ENCODE measurements at regions not wholly inside any gene's neighbourhood (a gene's known extent, or its start where the extent isn't known, plus 50 kb on each side); places are given as distances from the start of the nearest gene placed in this dataset.
"Not testable (repeated sequence)": the region's sequence is repeated elsewhere in the genome, so short reads cannot be mapped to it uniquely, and the experiment has no call there.

DNA sequence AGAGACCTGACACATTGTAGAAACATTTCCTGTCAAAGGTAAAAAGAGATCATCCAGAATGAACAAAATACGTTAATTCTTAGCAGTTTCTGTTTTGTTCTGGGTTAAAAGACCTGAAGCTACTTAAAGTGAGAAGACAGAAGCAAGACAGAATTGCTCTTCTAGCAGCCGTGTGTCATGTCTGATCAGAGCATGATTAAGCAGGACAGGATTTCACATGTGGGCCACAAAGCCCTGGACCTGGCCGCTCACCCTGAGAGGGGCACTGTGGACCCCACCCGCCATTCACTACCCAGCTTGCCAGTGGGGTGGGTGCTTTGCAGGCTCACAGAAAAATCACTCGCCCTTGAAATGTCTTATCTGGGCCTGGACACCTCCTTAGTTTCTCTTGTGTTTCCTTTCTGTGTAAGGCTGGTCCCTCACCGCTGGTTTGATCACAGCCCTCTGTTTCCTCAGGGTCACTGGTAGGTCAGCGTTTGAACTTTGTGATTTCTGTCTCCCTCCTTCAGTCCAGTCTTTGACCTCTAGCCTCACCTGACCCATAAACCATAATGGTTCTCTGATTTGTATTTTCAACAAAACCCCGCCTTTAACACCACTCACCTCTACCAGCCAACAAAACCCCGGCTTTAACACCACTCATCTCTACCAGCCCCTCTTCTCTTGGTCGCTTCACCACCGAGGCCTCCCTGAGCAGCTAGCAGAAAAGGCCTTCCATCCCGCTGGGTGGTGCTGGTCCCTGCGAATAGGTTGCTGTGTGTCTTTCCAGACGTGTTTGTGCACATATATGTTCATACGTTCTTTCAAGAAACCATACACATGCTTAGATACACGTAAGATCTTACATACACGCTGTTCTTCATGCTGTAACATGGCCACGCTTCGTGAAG lies 185.0 kb downstream of the OR4M2 start:
- no peak overlapping the region for H3K4me3 ChIP-seq (ENCODE audit: low read depth, low read length)
- TF ChIP-seq, protein P1, sequence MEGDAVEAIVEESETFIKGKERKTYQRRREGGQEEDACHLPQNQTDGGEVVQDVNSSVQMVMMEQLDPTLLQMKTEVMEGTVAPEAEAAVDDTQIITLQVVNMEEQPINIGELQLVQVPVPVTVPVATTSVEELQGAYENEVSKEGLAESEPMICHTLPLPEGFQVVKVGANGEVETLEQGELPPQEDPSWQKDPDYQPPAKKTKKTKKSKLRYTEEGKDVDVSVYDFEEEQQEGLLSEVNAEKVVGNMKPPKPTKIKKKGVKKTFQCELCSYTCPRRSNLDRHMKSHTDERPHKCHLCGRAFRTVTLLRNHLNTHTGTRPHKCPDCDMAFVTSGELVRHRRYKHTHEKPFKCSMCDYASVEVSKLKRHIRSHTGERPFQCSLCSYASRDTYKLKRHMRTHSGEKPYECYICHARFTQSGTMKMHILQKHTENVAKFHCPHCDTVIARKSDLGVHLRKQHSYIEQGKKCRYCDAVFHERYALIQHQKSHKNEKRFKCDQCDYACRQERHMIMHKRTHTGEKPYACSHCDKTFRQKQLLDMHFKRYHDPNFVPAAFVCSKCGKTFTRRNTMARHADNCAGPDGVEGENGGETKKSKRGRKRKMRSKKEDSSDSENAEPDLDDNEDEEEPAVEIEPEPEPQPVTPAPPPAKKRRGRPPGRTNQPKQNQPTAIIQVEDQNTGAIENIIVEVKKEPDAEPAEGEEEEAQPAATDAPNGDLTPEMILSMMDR (IDR thresholded peaks at IDR 0.05; ENCODE audit: borderline replicate concordance, insufficient read depth, low read depth, low read length), result no peak

DNA sequence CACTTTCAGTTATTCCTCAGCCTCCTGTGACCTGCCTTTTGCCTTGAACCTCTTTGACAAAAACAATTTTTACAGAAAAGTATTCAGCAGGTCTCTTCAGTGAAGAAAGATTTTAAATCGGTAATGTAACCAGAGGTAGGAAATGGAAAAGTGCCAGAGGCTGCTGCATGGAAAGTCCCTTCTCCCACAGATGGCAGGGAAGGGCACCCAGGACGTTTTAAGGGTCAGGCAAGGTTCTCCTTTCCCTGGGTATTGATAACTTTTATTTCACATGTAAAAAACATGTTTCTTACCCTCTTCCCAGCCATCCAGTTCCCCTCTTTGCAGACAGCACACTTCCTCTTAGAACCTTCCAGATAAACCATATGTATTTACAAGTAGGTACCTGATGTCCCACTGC lies 185.6 kb downstream of the OR4M2 start:
- TF ChIP-seq, protein P1 (IDR thresholded peaks at IDR 0.05; ENCODE audit: borderline replicate concordance, insufficient read depth, low read depth, low read length), result no peak
- H3K4me3 ChIP-seq (ENCODE audit: low read depth, low read length), result no peak overlapping the region

DNA sequence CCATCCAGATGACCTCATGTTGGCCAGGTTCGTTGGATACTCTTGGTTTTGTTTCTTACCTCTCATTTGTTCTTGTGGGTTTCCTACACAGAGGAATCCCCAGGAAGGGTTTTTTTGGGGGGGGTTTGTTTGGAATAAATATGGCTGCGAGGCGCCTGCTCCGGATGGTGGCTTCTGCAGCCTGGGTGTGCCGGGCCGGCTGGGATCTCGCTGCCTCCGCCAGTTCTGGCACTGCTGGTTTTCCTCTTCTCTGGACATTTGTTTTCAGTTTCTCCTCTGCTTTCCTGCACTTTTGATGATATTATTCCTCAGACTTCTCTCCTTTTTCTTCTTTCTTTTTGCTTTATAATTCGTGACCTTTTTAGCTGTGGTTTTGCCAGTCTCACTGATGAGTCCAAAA lies 187.4 kb downstream of the OR4M2 start:
- H3K4me3 ChIP-seq (ENCODE audit: low read depth, low read length), result no peak overlapping the region
- TF ChIP-seq, protein P1 (IDR thresholded peaks at IDR 0.05; ENCODE audit: borderline replicate concordance, insufficient read depth, low read depth, low read length), result no peak

DNA sequence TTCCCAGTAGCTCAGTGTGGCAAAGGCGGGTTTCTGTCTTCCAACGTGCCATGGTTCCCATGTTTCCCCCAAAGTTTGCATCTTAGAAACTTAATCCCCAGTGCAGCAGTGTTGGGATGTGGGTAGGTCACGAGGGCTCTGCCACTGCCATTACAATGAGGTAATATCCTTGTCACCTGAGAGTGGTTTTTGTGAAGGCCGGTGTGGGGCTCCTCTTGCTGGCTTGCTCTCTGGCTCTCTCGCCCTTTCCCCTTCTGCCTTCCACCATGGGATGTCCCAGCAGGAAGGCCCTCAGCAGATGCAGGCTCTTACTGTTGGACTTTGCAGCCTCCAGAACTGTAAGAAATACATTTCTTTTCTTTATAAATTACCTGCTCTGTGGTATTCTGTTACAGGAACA lies 187.9 kb downstream of the OR4M2 start:
- not testable (repeated sequence) for H3K4me3 ChIP-seq (ENCODE audit: low read depth, low read length)

DNA sequence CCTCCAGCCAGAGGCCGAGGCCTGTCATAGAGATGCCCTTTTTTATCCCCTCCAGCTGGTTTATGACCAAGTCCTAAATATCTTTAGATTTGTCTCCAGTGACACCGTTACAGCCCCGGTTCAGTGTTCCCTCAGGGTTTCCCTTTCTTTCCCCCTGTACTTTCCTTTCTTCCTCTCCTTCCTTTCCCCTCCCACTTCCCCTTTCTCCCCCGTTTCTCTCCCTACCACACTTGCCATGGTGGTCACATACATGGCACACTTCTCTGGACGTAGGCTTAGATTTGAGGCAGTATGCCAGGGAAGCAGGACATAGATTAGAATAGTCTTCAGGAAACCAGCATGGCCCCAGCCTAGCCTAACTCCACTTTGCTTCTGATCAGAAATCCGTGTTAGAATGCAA lies 188.3 kb downstream of the OR4M2 start:
- H3K4me3 ChIP-seq (ENCODE audit: low read depth, low read length), result not testable (repeated sequence)

DNA sequence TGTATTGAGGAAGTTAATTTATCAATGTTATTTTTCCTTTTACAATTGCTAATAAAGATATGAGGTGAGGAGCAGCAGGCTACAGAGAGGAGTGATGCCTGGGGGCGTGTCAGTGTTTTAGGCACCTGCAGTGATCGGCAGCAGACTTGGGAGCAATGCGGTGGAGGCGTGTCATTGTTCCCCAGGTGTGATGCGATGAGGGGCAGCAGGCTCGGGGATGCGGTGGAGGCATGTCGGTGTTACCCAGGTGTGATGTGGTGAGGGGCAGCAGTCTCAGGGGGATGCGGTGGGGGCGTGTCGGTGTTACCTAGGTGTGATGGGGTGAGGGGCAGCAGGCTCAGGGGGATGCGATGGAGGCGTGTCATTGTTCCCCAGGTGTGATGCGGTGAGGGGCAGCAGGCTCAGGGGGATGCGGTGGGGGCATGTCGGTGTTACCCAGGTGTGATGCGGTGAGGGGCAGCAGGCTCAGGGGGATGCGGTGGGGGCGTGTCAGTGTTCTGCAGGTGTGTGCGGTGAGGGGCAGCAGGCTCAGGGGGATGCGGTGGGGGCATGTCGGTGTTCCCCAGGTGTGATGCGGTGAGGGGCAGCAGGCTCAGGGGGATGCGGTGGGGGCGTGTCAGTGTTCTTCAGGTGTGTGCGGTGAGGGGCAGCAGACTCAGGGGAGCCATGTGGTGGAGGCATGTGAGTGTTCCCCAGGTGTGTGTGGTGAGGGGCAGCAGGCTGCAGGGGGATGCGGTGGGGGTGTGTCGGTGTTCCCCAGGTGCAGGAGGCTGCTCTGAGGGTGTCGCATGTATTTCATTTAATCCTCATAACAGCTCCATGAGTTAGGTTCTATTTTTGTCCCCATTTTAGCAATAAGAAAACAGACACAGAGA lies 186.2 kb upstream of the GOLGA6L22 start:
- H3K4me3 ChIP-seq (ENCODE audit: low read depth, low read length), result not testable (repeated sequence)

DNA sequence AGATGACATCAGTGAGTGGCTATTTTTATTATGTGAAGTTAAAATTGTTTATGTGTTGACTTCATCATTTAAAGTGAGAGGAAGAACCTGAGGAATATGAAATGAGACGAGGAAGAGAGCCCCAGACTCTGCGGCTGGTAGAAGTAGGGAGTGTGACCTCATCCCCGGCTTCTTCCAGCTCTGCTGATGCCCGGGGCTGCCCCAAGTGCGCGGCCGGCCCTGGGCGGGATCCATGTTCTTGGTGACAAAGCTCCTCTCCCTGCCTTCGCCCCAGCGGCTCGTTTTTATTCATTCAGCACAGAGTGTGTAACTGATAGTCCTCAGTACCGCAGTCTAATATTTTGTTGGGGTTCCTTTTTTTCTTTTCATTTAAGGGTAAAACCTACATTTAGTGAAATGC lies 185.5 kb upstream of the GOLGA6L22 start:
- not testable (repeated sequence) for H3K4me3 ChIP-seq (ENCODE audit: low read depth, low read length)

DNA sequence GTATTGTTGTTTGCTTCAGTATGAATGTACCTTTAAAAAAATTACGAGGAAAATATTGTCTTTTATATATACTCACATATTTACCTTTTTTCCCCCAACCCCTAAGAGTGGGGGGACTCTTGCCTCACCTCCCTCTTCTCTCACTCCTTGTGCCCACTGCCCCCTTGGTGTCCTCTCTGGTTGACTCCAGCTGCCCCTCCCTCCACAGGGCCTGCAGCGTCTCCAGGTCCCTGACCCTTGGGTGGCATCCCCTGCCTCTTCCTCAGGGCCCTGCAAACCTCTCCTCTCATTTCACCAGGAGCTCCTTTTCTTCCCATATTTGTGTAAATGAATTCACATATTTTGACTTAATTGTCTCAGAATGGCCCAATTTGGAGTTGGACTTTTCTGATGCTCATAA lies 184.3 kb upstream of the GOLGA6L22 start:
- not testable (repeated sequence) for H3K4me3 ChIP-seq (ENCODE audit: low read depth, low read length)

DNA sequence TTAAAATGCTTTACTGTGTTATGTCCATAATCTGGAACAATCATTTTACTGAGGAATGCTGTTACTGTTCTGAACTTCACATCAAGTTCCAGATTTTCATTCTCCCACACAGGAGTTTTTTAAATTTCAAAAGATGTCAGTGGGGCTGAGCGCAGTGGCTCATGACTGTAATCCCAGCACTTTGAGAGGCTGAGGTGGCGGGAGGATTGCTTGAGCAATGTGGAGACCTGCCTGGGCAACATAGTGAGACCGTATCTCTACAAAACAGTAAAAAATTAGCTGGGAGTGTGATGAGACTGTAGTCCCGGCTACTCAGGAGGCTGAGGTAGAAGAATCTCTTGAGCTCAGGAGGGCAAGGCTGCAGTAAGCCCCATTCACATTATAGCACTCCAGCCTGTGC lies 177.9 kb upstream of the GOLGA6L22 start:
- H3K4me3 ChIP-seq (ENCODE audit: low read depth, low read length), result not testable (repeated sequence)

DNA sequence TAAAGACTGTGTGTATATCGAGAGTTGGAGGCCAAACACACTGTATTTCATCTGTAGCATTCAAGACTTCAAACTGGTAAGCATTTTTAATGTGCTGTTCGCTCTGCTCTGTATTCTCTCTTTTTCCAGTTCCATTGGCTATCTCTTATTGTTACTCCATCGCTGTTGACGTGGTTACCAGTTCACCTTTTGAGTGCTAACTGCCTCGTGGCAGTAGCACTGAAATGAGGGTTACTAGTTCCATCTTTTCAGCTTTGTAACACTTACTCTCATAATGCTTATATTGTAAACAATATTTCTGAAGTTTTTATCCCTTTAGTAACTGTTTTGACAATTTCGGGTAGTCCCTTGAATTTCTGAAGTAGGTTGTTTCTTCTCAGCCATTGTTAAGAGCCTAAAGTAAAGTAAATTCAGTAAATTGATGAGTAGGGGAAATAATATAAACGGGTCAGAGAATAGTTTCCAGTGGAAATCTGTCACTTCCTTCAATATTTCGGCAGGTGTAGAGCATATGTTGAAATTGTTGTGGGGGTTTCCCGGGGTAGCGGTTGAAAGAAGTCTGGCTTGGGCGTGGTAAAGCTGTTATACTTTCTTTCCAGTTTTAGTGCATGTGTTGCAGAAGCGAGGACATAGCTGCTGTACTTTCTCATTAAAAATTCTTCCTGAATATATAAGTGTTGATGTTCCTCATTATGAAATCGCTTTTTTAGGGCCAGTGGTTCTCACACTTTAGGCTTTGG lies 175.7 kb upstream of the GOLGA6L22 start:
- not testable (repeated sequence) for H3K4me3 ChIP-seq (ENCODE audit: low read depth, low read length)

DNA sequence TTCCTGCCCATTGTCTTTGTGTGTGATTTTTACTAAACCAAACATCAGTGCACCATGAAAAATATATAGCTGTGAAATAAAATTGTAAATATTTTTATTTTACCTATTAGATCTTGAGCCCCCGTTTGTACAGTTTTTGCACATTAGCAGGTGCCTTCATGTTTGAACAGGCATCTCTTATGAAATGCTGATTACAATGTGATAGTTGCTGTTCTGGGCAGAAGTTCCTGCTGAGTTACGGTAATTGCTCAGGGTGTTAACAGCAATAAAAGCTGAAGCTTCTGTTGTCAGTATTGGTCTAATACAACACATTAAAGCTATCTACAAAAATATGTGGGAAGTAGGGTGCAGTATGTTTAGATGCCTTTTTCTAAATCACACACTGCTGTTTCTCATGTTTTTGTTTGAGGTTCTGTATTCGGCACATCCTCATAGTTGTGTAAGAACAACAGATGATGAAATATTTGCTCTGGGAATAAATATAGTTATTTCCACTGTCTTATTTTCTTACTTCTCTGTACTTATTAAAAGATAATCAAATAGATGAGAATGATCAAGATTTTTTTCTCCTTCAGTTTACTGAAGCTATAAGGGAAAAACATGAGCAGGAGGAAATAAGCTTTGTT lies 173.8 kb upstream of the GOLGA6L22 start:
- not testable (repeated sequence) for H3K4me3 ChIP-seq (ENCODE audit: low read depth, low read length)

DNA sequence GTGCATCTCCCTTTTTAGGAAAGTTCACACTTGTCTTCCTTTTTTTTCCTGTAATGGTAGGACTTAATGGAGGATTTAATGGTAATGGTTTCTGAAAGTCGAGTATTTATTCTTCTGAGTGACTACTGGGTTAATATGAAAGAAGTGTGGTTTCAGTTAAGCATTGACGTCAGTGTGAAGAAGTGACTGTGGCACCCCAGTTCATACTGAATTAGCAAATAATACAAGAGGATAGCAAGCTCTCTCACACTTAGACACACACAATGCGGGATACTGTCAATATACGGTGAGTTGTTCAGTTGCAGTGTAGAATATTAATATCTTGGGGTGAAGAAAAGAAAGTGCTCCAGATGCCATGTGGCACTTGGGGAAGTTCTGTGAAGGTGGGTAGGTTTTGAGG lies 167.6 kb upstream of the GOLGA6L22 start:
- H3K4me3 ChIP-seq (ENCODE audit: low read depth, low read length), result not testable (repeated sequence)

DNA sequence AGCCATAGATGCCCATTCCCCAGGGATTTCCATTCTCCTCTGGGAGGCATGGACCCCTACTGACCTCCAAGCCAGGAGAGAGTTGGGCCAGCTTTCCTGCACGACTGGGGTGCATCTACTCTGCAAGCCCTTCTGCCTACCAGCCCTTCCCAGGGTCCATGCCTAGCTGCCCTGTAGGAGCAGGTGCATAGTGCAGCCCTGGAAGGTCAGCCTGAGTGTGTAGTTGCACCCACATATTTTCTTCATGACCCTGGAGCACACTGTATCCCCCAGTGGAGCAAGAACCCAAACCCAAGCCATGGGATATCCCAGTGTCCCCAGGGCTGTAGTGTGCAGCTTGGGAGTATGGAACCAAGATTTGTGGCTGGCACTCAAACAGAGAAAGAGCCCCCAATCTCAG lies 155.6 kb upstream of the GOLGA6L22 start:
- not testable (repeated sequence) for H3K4me3 ChIP-seq (ENCODE audit: low read depth, low read length)
